ENCODE measurements at regions not wholly inside any gene's neighbourhood (a gene's known extent, or its start where the extent isn't known, plus 50 kb on each side); places are given as distances from the start of the nearest gene placed in this dataset.
"Not testable (repeated sequence)": the region's sequence is repeated elsewhere in the genome, so short reads cannot be mapped to it uniquely, and the experiment has no call there.

GRCh38 chr4:72666910-72667309, 97.9 kb upstream of the ADAMTS3 start:
- peak; percentile 55 for DNase-seq

- DNase-seq, result no peak
These were observed 96.3 kb upstream of the ADAMTS3 start for GRCh38 chr4:72665171-72665968.

- no peak for DNase-seq
These were observed 94.8 kb upstream of the ADAMTS3 start for GRCh38 chr4:72663828-72664227.

GRCh38 chr4:72661830-72662229, 92.8 kb upstream of the ADAMTS3 start:
- no peak for DNase-seq

- no peak for DNase-seq
These were observed 72.6 kb upstream of the ADAMTS3 start for GRCh38 chr4:72641611-72642010.

- DNase-seq, result not testable (repeated sequence)
These were observed 67.8 kb upstream of the ADAMTS3 start for GRCh38 chr4:72636866-72637265.

- not testable (repeated sequence) for DNase-seq
These were observed 66.9 kb upstream of the ADAMTS3 start for GRCh38 chr4:72635931-72636330.

GRCh38 chr4:72632253-72632652, 63.2 kb upstream of the ADAMTS3 start:
- not testable (repeated sequence) for DNase-seq

GRCh38 chr4:72631296-72631695, 62.3 kb upstream of the ADAMTS3 start:
- DNase-seq, result peak; percentile 46

- DNase-seq, result no peak
These were observed 60.5 kb upstream of the ADAMTS3 start for GRCh38 chr4:72629540-72629939.

GRCh38 chr4:72627723-72628122, 58.7 kb upstream of the ADAMTS3 start:
- DNase-seq, result no peak

All from islet precursor cell (in vitro differentiated cells).